Left ventricle myocardium superior (tissue), 1 donor: ENCODE measurements at regions not wholly inside any gene's neighbourhood (a gene's known extent, or its start where the extent isn't known, plus 50 kb on each side); places are given as distances from the start of the nearest gene placed in this dataset.
A peak's percentile ranks its signal among the peaks of the same experiment; 100 is the strongest.
"Not testable (repeated sequence)": the region's sequence is repeated elsewhere in the genome, so short reads cannot be mapped to it uniquely, and the experiment has no call there.

Experiments used
- ATAC-seq: fragments of 200-7000 bp; cut with Tn5 transposase; one replicate; pipeline ENCODE4 v1.9.1; 2020; ENCODE audit warnings: mild to moderate bottlenecking, moderate library complexity
- DNase-seq: peaks from one replicate; pipeline ENCODE4 v3.0.0-alpha.2; 2020
- intact Hi-C: fragments of 100-400 bp; cut with micrococcal nuclease; formaldehyde crosslinking; loops from one replicate; pipeline ENCODE4 v1.11.0; 2022
- donor health status: DM: no; HTN: yes; CAD: no; lungs with severe emphysema.

DNA sequence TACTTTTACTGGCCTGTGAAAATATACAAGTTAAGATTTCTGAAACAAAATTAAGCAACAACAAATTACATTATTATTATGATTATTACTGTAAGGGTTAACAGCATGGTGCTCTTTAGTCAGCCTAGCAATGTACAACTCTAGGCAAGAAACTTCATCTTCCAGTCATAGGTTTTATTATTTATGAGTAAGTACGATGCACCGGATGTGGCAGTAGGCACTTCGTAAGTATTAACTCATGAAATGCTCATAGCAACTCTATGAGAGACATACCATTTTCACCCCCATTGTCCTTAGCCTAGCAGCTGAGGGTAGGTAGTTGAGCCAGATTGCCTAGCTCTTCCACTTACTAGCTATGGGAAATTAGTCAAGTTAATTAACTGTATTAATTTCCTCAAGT is 68.0 kb upstream of the PTPRG start:
- intact Hi-C loops: no loop called here
- ATAC-seq: no peak
- DNase-seq: no peak

GRCh38 chr3:61494309-61494708 is 67.1 kb upstream of the PTPRG start:
- DNase-seq: peak; percentile 36
- intact Hi-C loops: not testable (repeated sequence)
- ATAC-seq: peak; percentile 94

- no peak for ATAC-seq
- intact Hi-C loops: no loop called here
- no peak for DNase-seq
These were observed 63.9 kb upstream of the PTPRG start for GRCh38 chr3:61497463-61497862.

DNA sequence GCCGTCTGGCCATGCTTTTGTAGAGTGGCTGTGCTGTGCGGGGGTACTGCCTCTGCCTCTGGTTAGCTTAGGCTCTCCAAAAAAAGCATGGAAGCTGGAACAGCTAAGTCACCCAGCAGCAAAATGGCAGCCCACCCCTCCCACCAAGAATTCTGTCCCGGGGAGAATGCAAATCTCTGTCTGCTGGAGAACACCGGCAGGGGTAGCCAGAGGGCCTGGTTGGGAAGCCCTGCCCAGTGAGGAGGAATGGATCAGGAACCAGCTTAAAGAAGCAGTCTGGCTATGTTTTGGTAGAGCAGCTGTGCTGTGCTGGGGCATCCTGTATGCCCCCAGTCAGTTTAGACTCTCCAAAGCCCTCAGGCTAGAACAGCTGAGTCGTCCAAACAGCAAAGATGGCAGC is 56.2 kb upstream of the PTPRG start:
- DNase-seq (no peak), ATAC-seq (no peak)
- intact Hi-C loops: no loop called here

DNA sequence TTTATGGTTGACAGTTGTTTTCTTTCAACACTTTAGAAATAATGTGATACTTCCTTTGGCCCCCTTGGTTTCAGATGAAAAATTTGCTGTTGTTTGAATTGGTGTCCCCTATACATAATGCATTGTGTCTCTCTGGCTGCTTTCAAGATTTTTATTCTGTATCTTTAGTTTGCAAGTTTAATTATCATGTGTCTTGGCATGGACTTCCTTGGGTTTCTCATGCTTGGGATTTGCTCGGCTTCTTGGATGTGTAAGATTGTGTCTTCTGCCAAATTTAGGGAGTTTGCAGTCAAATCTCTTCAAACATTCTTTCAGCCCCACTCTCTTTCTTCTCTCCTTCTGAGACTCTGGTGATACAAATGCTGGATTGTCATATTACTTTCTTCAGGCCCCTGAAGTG is 53.4 kb upstream of the PTPRG start:
- DNase-seq (no peak), ATAC-seq (no peak)
- intact Hi-C loops: no loop called here
